Trophoblast cell (in vitro differentiated cells and primary cell): ENCODE measurements at regions not wholly inside any gene's neighbourhood (a gene's known extent, or its start where the extent isn't known, plus 50 kb on each side); places are given as distances from the start of the nearest gene placed in this dataset.

ENCODE experiments used
- DNase-seq, 2 donors: peaks; one replicate each; pipeline ENCODE4 v3.0.0-alpha.2; 2016
- H2AFZ ChIP-seq: 2 replicates; pipeline ENCODE4 v1.6.1; 2013; ENCODE audit warnings: low read length, moderate library complexity, mild to moderate bottlenecking; ENCODE audit not compliant: insufficient read depth, poor library complexity
- H2AK5ac ChIP-seq: 2 replicates; pipeline ENCODE4 v1.6.1; 2013; ENCODE audit warnings: mild to moderate bottlenecking, low read length
- H2BK120ac ChIP-seq: 2 replicates; pipeline ENCODE4 v1.6.1; 2013; ENCODE audit warnings: low read length, mild to moderate bottlenecking, moderate library complexity; ENCODE audit not compliant: insufficient read depth, poor library complexity
- H2BK12ac ChIP-seq: 2 replicates; pipeline ENCODE4 v1.6.1; 2013; ENCODE audit warnings: mild to moderate bottlenecking, low read length, moderate library complexity
- H2BK5ac ChIP-seq: 2 replicates; pipeline ENCODE4 v1.6.1; 2013; ENCODE audit warnings: low read length, low read depth, moderate library complexity, mild to moderate bottlenecking; ENCODE audit not compliant: poor library complexity
- H3K14ac ChIP-seq: 2 replicates; pipeline ENCODE4 v1.6.1; 2013; ENCODE audit warnings: mild to moderate bottlenecking, low read length
- H3K18ac ChIP-seq: 2 replicates; pipeline ENCODE4 v1.6.1; 2013; ENCODE audit warnings: mild to moderate bottlenecking, low read length
- H3K23ac ChIP-seq: 2 replicates; pipeline ENCODE4 v1.6.1; 2013; ENCODE audit warnings: low read length
- H3K27ac ChIP-seq: 2 replicates; pipeline ENCODE4 v1.5.1; 2013; ENCODE audit warnings: low read depth, mild to moderate bottlenecking, inconsistent platforms, low read length, moderate library complexity
- H3K27me3 ChIP-seq: 2 replicates; pipeline ENCODE4 v1.6.1; 2013; ENCODE audit warnings: inconsistent platforms, mild to moderate bottlenecking, low read length, moderate library complexity; ENCODE audit not compliant: insufficient read depth
- H3K36me3 ChIP-seq, 2 experiments: 1 replicate in 1 of 2; 2 replicates in 1 of 2; pipeline ENCODE4 v1.6.1; 2013; ENCODE audit warnings: low read length in 2 of 2, mild to moderate bottlenecking in 2 of 2, moderate library complexity in 1 of 2; ENCODE audit not compliant: insufficient read depth in 2 of 2, control insufficient read depth in 1 of 2
- H3K4ac ChIP-seq: 2 replicates; pipeline ENCODE4 v1.6.1; 2013; ENCODE audit warnings: low read depth, mild to moderate bottlenecking, low read length, moderate library complexity
- H3K4me1 ChIP-seq, 2 experiments: 1 replicate in 1 of 2; 2 replicates in 1 of 2; pipeline ENCODE4 v1.6.1; 2013; ENCODE audit warnings: low read length in 2 of 2, mild to moderate bottlenecking in 2 of 2, moderate library complexity in 1 of 2; ENCODE audit not compliant: insufficient read depth in 2 of 2, control insufficient read depth in 1 of 2
- H3K4me2 ChIP-seq: 2 replicates; pipeline ENCODE4 v1.6.1; 2013; ENCODE audit warnings: inconsistent platforms, mild to moderate bottlenecking, low read length, moderate library complexity
- H3K4me3 ChIP-seq: 2 replicates; pipeline ENCODE4 v1.5.1; 2013; ENCODE audit warnings: mild to moderate bottlenecking, low read depth, low read length, inconsistent platforms
- H3K79me1 ChIP-seq: one replicate; pipeline ENCODE4 v1.6.1; 2013; ENCODE audit warnings: low read length
- H3K79me2 ChIP-seq: 2 replicates; pipeline ENCODE4 v1.6.1; 2013; ENCODE audit warnings: low read length, mild to moderate bottlenecking; ENCODE audit not compliant: control insufficient read depth, insufficient read depth, poor library complexity
- H3K9ac ChIP-seq: 2 replicates; pipeline ENCODE4 v1.6.1; 2013; ENCODE audit warnings: mild to moderate bottlenecking, low read length
- H3K9me3 ChIP-seq: 2 replicates; pipeline ENCODE4 v1.6.1; 2013; ENCODE audit warnings: low read depth, mild to moderate bottlenecking, control low read depth, inconsistent platforms, low read length; ENCODE audit not compliant: insufficient read depth
- H4K12ac ChIP-seq: 2 replicates; pipeline ENCODE4 v1.6.1; 2013; ENCODE audit warnings: low read depth, mild to moderate bottlenecking, low read length, moderate library complexity
- H4K8ac ChIP-seq: 2 replicates; pipeline ENCODE4 v1.6.1; 2013; ENCODE audit warnings: low read depth, mild to moderate bottlenecking, low read length, moderate library complexity
- H4K91ac ChIP-seq: one replicate; pipeline ENCODE4 v1.6.1; 2013; ENCODE audit warnings: low read depth, mild to moderate bottlenecking, low read length, moderate library complexity
- WGBS: extraction: QIAGEN DNeasy Blood & Tissue Kit; methylation state at CpG from one replicate; pipeline ENCODE4 v1.1.7; 2013; ENCODE audit warnings: missing lambda C conversion rate; ENCODE audit not compliant: insufficient read length, insufficient coverage; ENCODE audit errors: extremely low coverage; 5-methylcytosine and 5-hydroxymethylcytosine counted together

GRCh38 chr7:142334806-142335205, 76.9 kb upstream of the PRSS58 start:
- Histone ChIP-seq H3K14ac (no peak overlapping the region), H3K4me3 (no peak overlapping the region), H2AK5ac (no peak overlapping the region), H3K4ac (no peak overlapping the region), H3K9ac (no peak overlapping the region), H2BK12ac (no peak overlapping the region), H2BK5ac (no peak overlapping the region), H3K27me3 (no peaks in the 10 kb centered on the region), H3K4me2 (no peak overlapping the region), H4K12ac (no peak overlapping the region), H3K36me3 (no peaks in the 10 kb centered on the region), H3K79me1 (no peaks in the 10 kb centered on the region), H2BK120ac (no peak overlapping the region), H3K23ac (no peak overlapping the region), H2AFZ (no peak overlapping the region), H3K18ac (no peak overlapping the region), H4K91ac (no peak overlapping the region), H3K9me3 (no peaks in the 10 kb centered on the region), H3K27ac (no peak overlapping the region), H4K8ac (no peak overlapping the region), H3K79me2 (no peaks in the 10 kb centered on the region), H3K4me1 (peaks cover 2 to 4% of the 10 kb centered on the region in 2 experiments)
- DNase-seq, result peak in 1 of 2 donors; percentile 71
- no CpG with 5 or more reads among the region's 1 CpG for WGBS

GRCh38 chr7:142334236-142334635, 76.4 kb upstream of the PRSS58 start:
- no peak overlapping the region for H4K8ac ChIP-seq
- peak; percentile 23 to 52 for DNase-seq
- no peak overlapping the region for H3K18ac ChIP-seq
- no peaks in the 10 kb centered on the region for H3K36me3 ChIP-seq
- H3K9ac ChIP-seq, result no peak overlapping the region
- no peaks in the 10 kb centered on the region for H3K27me3 ChIP-seq
- WGBS, result no CpG with 5 or more reads among the region's 2 CpGs
- H2AK5ac ChIP-seq, result no peak overlapping the region
- no peak overlapping the region for H3K4me3 ChIP-seq
- no peak overlapping the region for H2BK120ac ChIP-seq
- peaks cover 2 to 4% of the 10 kb centered on the region in 2 experiments for H3K4me1 ChIP-seq
- no peaks in the 10 kb centered on the region for H3K9me3 ChIP-seq
- no peak overlapping the region for H2AFZ ChIP-seq
- no peak overlapping the region for H3K27ac ChIP-seq
- no peaks in the 10 kb centered on the region for H3K79me1 ChIP-seq
- no peaks in the 10 kb centered on the region for H3K79me2 ChIP-seq
- H2BK12ac ChIP-seq, result no peak overlapping the region
- no peak overlapping the region for H2BK5ac ChIP-seq
- H4K91ac ChIP-seq, result no peak overlapping the region
- no peak overlapping the region for H3K14ac ChIP-seq
- no peak overlapping the region for H3K4me2 ChIP-seq
- no peak overlapping the region for H4K12ac ChIP-seq
- no peak overlapping the region for H3K23ac ChIP-seq
- H3K4ac ChIP-seq, result no peak overlapping the region

- no peak overlapping the region for H2BK12ac ChIP-seq
- no peak overlapping the region for H3K9ac ChIP-seq
- H2AFZ ChIP-seq, result no peak overlapping the region
- no peaks in the 10 kb centered on the region for H3K36me3 ChIP-seq
- no peak overlapping the region for H3K4me3 ChIP-seq
- no peak overlapping the region for H3K18ac ChIP-seq
- no peak for DNase-seq
- H3K27me3 ChIP-seq, result no peaks in the 10 kb centered on the region
- H3K4me2 ChIP-seq, result no peak overlapping the region
- H4K12ac ChIP-seq, result no peak overlapping the region
- H4K8ac ChIP-seq, result no peak overlapping the region
- peaks cover 2 to 4% of the 10 kb centered on the region in 2 experiments for H3K4me1 ChIP-seq
- no peak overlapping the region for H4K91ac ChIP-seq
- H3K23ac ChIP-seq, result no peak overlapping the region
- H2BK120ac ChIP-seq, result no peak overlapping the region
- H3K79me2 ChIP-seq, result no peaks in the 10 kb centered on the region
- H3K27ac ChIP-seq, result no peak overlapping the region
- H3K79me1 ChIP-seq, result no peaks in the 10 kb centered on the region
- H3K14ac ChIP-seq, result no peak overlapping the region
- H3K9me3 ChIP-seq, result peaks cover 2% of the 10 kb centered on the region
- H2AK5ac ChIP-seq, result no peak overlapping the region
- no peak overlapping the region for H2BK5ac ChIP-seq
- no peak overlapping the region for H3K4ac ChIP-seq
- no CpG with 5 or more reads among the region's 6 CpGs for WGBS
Observed at GRCh38 chr7:142332421-142332820, 74.6 kb upstream of the PRSS58 start.

GRCh38 chr7:142331941-142332340, 74.1 kb upstream of the PRSS58 start:
- DNase-seq, result no peak
- Histone ChIP-seq H2AFZ (no peak overlapping the region), H3K9ac (no peak overlapping the region), H3K4me1 (peaks cover 3 to 4% of the 10 kb centered on the region in 2 experiments), H4K8ac (no peak overlapping the region), H3K18ac (no peak overlapping the region), H2BK120ac (no peak overlapping the region), H3K36me3 (no peaks in the 10 kb centered on the region), H4K91ac (no peak overlapping the region), H3K4me3 (no peak overlapping the region), H3K79me1 (no peaks in the 10 kb centered on the region), H3K14ac (no peak overlapping the region), H3K27me3 (no peaks in the 10 kb centered on the region), H2AK5ac (no peak overlapping the region), H3K27ac (no peak overlapping the region), H4K12ac (no peak overlapping the region), H3K79me2 (no peaks in the 10 kb centered on the region), H3K4me2 (no peak overlapping the region), H3K4ac (no peak overlapping the region), H2BK12ac (no peak overlapping the region), H3K9me3 (peaks cover 2% of the 10 kb centered on the region), H2BK5ac (no peak overlapping the region), H3K23ac (no peak overlapping the region)
- WGBS, result no CpG with 5 or more reads among the region's 2 CpGs
